ENCODE measurements at regions not wholly inside any gene's neighbourhood (a gene's known extent, or its start where the extent isn't known, plus 50 kb on each side); places are given as distances from the start of the nearest gene placed in this dataset.

DNA sequence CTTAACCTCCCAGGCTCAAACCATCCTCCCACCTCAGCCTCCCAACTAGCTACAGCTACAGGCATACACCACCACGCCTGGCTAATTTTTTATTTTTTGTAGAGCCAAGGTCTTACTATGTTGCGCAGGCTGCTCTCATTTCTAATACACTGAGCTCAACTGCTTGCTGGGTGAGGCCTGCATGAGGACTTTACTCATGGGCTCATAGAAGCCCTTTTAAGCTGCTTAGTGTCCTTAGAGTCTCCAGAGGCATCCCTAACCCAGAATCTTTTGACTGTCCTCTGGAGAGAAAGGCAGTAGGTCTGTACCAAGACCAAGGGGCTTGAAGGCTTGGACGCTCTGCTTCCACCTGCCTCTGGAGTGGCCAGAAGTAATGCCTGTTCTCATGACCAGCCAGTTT lies 141.6 kb downstream of the TM9SF2 start:
- TF ChIP-seq, protein P1, sequence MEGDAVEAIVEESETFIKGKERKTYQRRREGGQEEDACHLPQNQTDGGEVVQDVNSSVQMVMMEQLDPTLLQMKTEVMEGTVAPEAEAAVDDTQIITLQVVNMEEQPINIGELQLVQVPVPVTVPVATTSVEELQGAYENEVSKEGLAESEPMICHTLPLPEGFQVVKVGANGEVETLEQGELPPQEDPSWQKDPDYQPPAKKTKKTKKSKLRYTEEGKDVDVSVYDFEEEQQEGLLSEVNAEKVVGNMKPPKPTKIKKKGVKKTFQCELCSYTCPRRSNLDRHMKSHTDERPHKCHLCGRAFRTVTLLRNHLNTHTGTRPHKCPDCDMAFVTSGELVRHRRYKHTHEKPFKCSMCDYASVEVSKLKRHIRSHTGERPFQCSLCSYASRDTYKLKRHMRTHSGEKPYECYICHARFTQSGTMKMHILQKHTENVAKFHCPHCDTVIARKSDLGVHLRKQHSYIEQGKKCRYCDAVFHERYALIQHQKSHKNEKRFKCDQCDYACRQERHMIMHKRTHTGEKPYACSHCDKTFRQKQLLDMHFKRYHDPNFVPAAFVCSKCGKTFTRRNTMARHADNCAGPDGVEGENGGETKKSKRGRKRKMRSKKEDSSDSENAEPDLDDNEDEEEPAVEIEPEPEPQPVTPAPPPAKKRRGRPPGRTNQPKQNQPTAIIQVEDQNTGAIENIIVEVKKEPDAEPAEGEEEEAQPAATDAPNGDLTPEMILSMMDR (IDR thresholded peaks at IDR 0.05), result no peak
- no peak for TF ChIP-seq POLR2A (IDR thresholded peaks at IDR 0.05)
